Fibroblast of lung (primary cell): ENCODE measurements at regions not wholly inside any gene's neighbourhood (a gene's known extent, or its start where the extent isn't known, plus 50 kb on each side); places are given as distances from the start of the nearest gene placed in this dataset.

ENCODE experiments used
- CTCF ChIP-seq, 2 donors: IDR thresholded peaks in 1 of 2; conservative IDR thresholded peaks in 1 of 2; 1 replicate in 1 of 2; 2 replicates in 1 of 2; pipeline ENCODE4 v1.5.1; 2011 to 2012; ENCODE audit warnings: low read length in 2 of 2, control low read depth in 1 of 2, inconsistent platforms in 1 of 2, low read depth in 1 of 2, mild to moderate bottlenecking in 1 of 2
- EZH2 ChIP-seq: IDR thresholded peaks from 2 replicates; pipeline ENCODE4 v1.5.1; 2012; ENCODE audit warnings: low read length, control low read depth, mild to moderate bottlenecking; ENCODE audit errors: missing control alignments

- TF ChIP-seq CTCF (conservative IDR thresholded peaks at IDR 0.05 in 1 of 2, IDR thresholded peaks at IDR 0.05 in 1 of 2; ENCODE audit: low read depth in 1 of 2, low read length in 2 of 2) = no peak
- TF ChIP-seq EZH2 = no peak
Observed at GRCh38 chr21:34284666-34285065, 79.1 kb upstream of the KCNE2 start.
